SKM-1 treated with dmso at 0.1 percent for 144 hours (cell line): ENCODE measurements at regions not wholly inside any gene's neighbourhood (a gene's known extent, or its start where the extent isn't known, plus 50 kb on each side); places are given as distances from the start of the nearest gene placed in this dataset.

Source experiments
- DNase-seq: peaks from one replicate; lab custom pipeline; 2025; ENCODE audit not compliant: unreplicated experiment; lab: John Stamatoyannopoulos, UW

DNA sequence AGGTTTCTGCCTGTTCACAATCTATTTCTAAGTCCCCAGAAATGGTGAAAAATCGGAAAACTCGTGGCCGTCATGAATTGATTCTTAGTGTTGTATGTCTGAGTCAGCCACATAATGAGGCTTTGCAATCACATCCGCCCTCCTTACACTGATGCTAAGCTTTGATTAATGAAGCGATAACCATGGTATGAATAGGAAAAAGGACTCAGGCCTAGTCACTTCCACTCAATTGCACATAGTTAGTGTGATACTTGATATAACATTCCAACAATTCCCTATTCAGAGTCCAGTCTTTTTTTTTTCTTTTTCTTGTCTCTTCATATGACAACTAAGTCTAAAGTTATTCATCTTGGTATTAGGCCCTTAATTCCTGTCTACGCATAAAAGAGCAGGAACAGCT is 1231.0 kb downstream of the VRK1 start:
- DNase-seq, result no peak

- no peak for DNase-seq
These were observed 1236.6 kb downstream of the BCL11B start for GRCh38 chr14:98035396-98035795.

DNA sequence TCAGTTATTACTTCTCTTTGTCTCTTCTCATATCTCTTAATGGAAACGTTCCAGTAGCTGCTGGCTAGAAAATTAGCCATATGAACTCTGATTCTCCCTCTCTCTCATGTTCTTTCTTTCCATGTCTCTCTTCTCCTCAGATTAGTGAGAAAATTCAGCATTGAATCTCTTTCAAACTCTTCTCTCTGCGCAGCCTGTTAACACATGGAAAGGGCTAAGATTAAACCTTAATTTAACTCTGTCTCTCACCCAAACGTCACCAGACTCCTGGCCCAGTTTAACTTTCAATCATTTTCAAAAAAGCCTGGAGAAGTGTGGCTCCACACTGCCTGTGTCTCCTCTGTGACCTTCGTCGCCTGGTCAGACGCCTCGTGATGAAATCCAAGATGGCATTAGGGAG is 1234.2 kb downstream of the BCL11B start:
- no peak for DNase-seq

DNA sequence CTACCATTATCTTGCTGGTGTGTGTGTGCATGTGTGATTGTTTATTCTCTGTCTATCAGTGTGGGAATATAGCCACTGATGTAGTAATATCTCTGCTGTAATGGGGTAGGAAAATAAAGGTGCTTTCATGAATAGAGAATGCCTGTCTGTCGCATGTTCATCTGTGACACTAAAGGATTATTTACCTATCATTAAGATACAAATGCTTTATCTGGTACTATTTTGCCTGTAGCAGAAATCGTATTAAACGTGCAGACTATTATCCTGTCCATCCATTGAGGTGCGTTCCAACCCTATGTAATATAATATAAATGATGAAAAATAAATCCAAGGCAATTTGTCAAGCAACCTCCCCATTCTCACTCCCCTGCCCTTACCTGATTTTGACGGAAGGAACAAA is 1215.1 kb downstream of the BCL11B start:
- no peak for DNase-seq

DNA sequence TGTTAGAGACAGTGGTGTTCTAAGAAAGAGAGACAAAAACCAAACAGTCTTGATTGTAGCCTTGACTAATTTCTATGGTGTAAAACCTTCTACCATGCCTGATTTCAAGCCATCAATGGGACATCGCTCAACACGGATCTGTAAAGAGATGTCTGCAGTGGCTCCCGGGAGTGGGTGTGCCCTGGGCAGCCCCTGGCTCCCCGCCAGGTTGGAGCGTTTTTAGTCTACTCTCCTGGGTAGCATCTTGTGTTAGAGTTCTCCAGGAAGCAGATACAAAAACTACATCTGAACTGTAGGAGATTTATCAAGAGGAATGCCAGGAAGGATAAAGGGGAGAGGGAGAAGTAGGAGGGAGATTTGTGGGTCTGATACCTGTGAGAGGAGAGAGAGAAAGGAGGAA is 1212.9 kb downstream of the BCL11B start:
- no peak for DNase-seq

- no peak for DNase-seq
These were observed 1209.9 kb downstream of the BCL11B start for GRCh38 chr14:98062083-98062482.

- DNase-seq, result no peak
These were observed 1202.3 kb downstream of the BCL11B start for GRCh38 chr14:98069712-98070171.

DNA sequence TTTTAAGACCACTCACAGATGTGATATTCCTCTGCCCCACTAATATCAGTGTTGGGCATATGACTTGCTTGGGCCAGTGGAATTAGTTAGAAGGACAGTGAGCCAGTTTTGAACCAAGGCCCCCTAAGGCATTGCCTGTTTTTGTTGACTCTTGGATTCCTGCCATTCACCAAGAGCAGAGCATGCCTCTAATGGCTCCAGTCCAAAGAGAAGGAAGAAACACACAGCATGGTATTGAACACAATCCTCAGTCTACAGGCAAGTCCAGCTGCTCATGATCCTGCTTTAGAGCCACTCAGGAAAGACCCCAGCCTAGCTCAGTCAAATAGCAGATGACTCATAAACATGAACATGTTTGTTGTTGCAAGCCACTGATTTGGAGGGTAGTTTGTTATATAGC is 1201.5 kb downstream of the BCL11B start:
- DNase-seq, result no peak

- DNase-seq, result no peak
These were observed 1197.9 kb downstream of the BCL11B start for GRCh38 chr14:98074111-98074510.

GRCh38 chr14:98077176-98077575 is 1194.8 kb downstream of the BCL11B start:
- no peak for DNase-seq

DNA sequence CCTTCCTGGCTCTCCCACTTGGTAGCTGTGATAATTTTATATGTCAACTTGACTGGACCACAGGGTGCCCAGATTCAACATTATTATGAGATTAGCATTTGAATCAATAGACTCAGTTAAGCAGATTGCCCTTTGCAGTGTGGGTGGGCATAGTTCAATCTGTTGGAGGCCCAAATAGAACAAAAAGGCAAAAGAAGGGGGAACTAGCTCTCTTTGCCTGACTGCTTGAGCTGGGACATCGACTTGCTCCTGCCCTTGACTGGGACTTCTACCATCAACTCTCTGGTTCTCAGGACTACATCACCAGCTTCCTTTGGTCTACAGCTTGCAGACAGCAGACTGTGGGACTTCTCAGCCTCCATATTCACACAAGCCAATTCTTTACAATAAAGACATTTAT is 1189.2 kb downstream of the BCL11B start:
- DNase-seq, result no peak

DNA sequence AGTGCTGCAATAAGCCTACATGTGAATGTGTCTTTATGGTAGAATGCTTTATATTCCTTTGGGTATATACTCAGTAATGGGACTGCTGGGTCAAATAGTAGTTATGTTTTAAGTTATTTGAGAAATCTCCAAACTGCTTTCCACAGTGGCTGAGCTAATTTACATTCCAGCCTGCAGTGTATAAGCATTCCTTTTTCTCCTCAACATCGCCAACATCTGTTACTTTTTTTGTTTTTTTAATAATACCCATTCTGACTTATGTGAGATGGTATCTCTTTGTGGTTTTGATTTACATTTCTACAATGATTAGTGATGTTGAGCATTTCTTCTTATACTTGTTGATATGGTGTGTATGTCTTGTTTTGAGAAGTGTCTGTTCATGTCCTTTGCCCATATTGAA is 1186.2 kb downstream of the BCL11B start:
- DNase-seq, result no peak

GRCh38 chr14:98093111-98093510 is 1178.9 kb downstream of the BCL11B start:
- no peak for DNase-seq

DNA sequence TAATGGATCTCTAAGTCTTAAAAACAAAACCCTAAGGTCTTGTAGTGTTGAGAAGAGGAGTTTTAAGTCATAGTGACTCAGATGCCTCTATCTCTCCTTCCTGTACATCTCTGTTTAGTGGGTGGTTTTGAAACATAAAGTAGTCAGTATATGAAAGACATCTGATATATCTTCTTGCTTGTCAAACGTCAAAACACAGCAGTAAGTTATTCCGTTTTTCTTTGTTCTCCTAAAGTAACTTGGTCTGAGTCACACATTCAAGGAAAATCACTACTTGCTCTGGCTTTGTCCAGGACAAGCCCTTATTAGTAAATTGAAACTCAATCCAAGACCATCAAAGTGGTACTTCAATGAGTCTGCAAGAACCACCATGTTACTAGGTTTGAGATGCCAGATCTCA is 1172.5 kb downstream of the BCL11B start:
- DNase-seq, result no peak

DNA sequence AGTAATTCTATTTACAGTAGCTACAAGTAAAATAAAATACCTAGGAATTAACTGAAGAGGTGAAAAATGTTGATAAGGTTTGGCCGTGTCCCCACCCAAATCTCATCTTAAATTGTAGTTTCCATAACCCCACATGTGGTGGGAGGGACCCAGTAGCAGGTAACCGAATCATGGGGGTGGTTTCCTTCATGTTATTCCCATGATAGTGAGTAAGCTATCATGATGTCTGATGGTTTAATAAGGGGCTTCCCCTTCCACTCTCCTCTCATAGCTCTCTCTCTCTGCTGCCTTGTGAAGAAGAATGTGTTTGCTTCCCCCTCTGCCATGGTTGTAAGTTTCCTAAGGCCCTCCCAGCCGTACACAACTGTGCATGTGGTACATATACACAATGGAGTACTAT is 1170.7 kb downstream of the BCL11B start:
- DNase-seq, result no peak

GRCh38 chr14:98103705-98104104 is 1168.3 kb downstream of the BCL11B start:
- no peak for DNase-seq

DNA sequence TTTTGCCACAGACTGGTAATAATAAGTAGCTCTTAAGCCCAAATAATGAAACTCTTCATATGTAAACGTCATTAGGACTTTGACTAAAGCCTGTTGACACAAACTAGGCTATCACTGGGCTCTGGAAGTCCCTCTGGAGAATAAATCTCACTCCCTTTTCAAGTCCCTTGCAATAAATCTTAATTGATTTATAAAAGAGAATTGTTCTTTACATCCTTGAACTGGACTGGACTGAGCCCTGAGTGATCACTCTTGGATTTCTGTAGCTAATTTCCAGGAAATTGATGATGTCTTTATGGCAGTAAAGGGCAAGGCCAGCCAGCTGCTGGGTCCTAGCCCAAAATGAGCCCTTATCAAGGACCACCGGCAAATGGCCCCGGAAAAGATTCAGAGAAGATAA is 1162.7 kb downstream of the BCL11B start:
- DNase-seq, result no peak

- no peak for DNase-seq
These were observed 1159.7 kb downstream of the BCL11B start for GRCh38 chr14:98112194-98112780.

GRCh38 chr14:98114122-98114895 is 1157.7 kb downstream of the BCL11B start:
- no peak for DNase-seq

GRCh38 chr14:98114946-98115345 is 1157.1 kb downstream of the BCL11B start:
- no peak for DNase-seq

DNA sequence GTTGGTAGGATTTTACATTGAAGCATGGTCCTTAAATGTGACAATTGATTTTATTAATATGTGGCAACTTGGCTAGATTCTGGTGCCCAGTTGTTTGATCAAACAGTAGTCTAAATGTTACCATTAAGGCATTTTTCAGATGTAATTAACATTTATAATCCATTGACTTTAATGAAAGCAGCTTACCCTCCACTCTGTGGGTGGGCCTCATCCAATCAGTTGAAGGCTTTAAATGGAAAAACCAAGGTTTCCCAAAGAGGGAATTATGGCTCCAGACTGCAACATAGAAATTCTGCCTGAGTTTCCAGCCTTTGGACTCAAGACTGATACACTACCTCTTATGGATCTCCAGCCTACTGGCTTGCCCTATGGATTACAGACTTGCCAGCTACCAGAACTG is 1153.2 kb downstream of the BCL11B start:
- no peak for DNase-seq

GRCh38 chr14:98119739-98120138 is 1152.3 kb downstream of the BCL11B start:
- no peak for DNase-seq
